ENCODE measurements at regions not wholly inside any gene's neighbourhood (a gene's known extent, or its start where the extent isn't known, plus 50 kb on each side); places are given as distances from the start of the nearest gene placed in this dataset.

GRCh38 chr4:16386711-16387320, 160.5 kb upstream of the TAPT1 start:
- H3K4me3 Mint-ChIP-seq = no peak overlapping the region
- H3K9ac ChIP-seq (ENCODE audit: extremely low read depth, low read length, poor library complexity, severe bottlenecking) = no peak overlapping the region

GRCh38 chr4:16384576-16384975, 158.3 kb upstream of the TAPT1 start:
- Mint-ChIP-seq H3K27me3 (ENCODE audit: insufficient read depth) (peaks cover 6% of the 10 kb centered on the region), H3K4me1 (peaks cover 13% of the 10 kb centered on the region), H3K36me3 (ENCODE audit: low read depth) (no peaks in the 10 kb centered on the region), H3K9me3 (no peaks in the 10 kb centered on the region), H3K27ac (no peak overlapping the region), H3K4me3 (no peak overlapping the region)
- H3K9ac ChIP-seq (ENCODE audit: extremely low read depth, low read length, poor library complexity, severe bottlenecking) = no peak overlapping the region
- WGBS, 2 experiments (ENCODE audit: insufficient coverage in 1 of 2, insufficient read length in 1 of 2) = 91 to 96% methylated on average over 3 to 6 of the region's 6 CpGs
- no peak overlapping the region for H3K4me3 ChIP-seq (ENCODE audit: low read length)
- H3K36me3 ChIP-seq (ENCODE audit: control insufficient read depth, insufficient read depth, low read length) = no peaks in the 10 kb centered on the region
- TF ChIP-seq CTCF (conservative IDR thresholded peaks at IDR 0.05) = no peak
- H3K4me1 ChIP-seq (ENCODE audit: control insufficient read depth, insufficient read depth, low read length) = peaks cover 5% of the 10 kb centered on the region
- no peaks in the 10 kb centered on the region for H3K27me3 ChIP-seq (ENCODE audit: control insufficient read depth, insufficient read depth, low read length, poor library complexity, severe bottlenecking)
- DNase-seq = no peak
- no peaks in the 10 kb centered on the region for H3K9me3 ChIP-seq (ENCODE audit: control insufficient read depth, low read length)
- H3K27ac ChIP-seq (ENCODE audit: low read depth, low read length) = no peak overlapping the region

More at GRCh38 chr4:16386711-16387320, 160.5 kb upstream of the TAPT1 start:
- DNase-seq = no peak
- no peak for TF ChIP-seq CTCF (conservative IDR thresholded peaks at IDR 0.05)
- Histone ChIP-seq H3K4me1 (ENCODE audit: control insufficient read depth, insufficient read depth, low read length) (peaks cover 5% of the 10 kb centered on the region), H3K27me3 (ENCODE audit: control insufficient read depth, insufficient read depth, low read length, poor library complexity, severe bottlenecking) (no peaks in the 10 kb centered on the region), H3K9me3 (ENCODE audit: control insufficient read depth, low read length) (no peaks in the 10 kb centered on the region), H3K27ac (ENCODE audit: low read depth, low read length) (no peak overlapping the region), H3K4me3 (ENCODE audit: low read length) (no peak overlapping the region), H3K36me3 (ENCODE audit: control insufficient read depth, insufficient read depth, low read length) (no peaks in the 10 kb centered on the region)
- no peak overlapping the region for H3K27ac Mint-ChIP-seq
- H3K27me3 Mint-ChIP-seq (ENCODE audit: insufficient read depth) = peaks cover 3% of the 10 kb centered on the region
- no peaks in the 10 kb centered on the region for H3K36me3 Mint-ChIP-seq (ENCODE audit: low read depth)
- peaks cover 13% of the 10 kb centered on the region for H3K4me1 Mint-ChIP-seq
- peaks cover under 1% of the 10 kb centered on the region for H3K9me3 Mint-ChIP-seq

GRCh38 chr4:16382571-16382970, 156.3 kb upstream of the TAPT1 start:
- Mint-ChIP-seq H3K4me1 (peaks cover 11% of the 10 kb centered on the region), H3K4me3 (no peak overlapping the region), H3K27me3 (ENCODE audit: insufficient read depth) (peaks cover 3% of the 10 kb centered on the region), H3K36me3 (ENCODE audit: low read depth) (no peaks in the 10 kb centered on the region), H3K9me3 (no peaks in the 10 kb centered on the region), H3K27ac (no peak overlapping the region)
- Histone ChIP-seq H3K4me3 (ENCODE audit: low read length) (no peak overlapping the region), H3K27ac (ENCODE audit: low read depth, low read length) (no peak overlapping the region), H3K36me3 (ENCODE audit: control insufficient read depth, insufficient read depth, low read length) (no peaks in the 10 kb centered on the region), H3K9me3 (ENCODE audit: control insufficient read depth, low read length) (no peaks in the 10 kb centered on the region), H3K27me3 (ENCODE audit: control insufficient read depth, insufficient read depth, low read length, poor library complexity, severe bottlenecking) (no peaks in the 10 kb centered on the region), H3K4me1 (ENCODE audit: control insufficient read depth, insufficient read depth, low read length) (peaks cover 5% of the 10 kb centered on the region), H3K9ac (ENCODE audit: extremely low read depth, low read length, poor library complexity, severe bottlenecking) (no peak overlapping the region)
- DNase-seq = no peak
- 77% methylated on average over 3 of the region's 3 CpGs; no CpG with 5 or more reads in 1 of the 2 experiments for WGBS, 2 experiments (ENCODE audit: insufficient coverage in 1 of 2, insufficient read length in 1 of 2)
- no peak for TF ChIP-seq CTCF (conservative IDR thresholded peaks at IDR 0.05)

All from endodermal cell (in vitro differentiated cells).